Pons (tissue), 1 donor: ENCODE measurements at regions not wholly inside any gene's neighbourhood (a gene's known extent, or its start where the extent isn't known, plus 50 kb on each side); places are given as distances from the start of the nearest gene placed in this dataset.
A peak's percentile ranks its signal among the peaks of the same experiment; 100 is the strongest.

Source experiments
- DNase-seq: peaks from one replicate; pipeline ENCODE4 v3.0.0-alpha.2; 2016; ENCODE audit warnings: low spot score

GRCh38 chr9:107872457-107873192, 383.1 kb upstream of the KLF4 start:
- no peak for DNase-seq

DNA sequence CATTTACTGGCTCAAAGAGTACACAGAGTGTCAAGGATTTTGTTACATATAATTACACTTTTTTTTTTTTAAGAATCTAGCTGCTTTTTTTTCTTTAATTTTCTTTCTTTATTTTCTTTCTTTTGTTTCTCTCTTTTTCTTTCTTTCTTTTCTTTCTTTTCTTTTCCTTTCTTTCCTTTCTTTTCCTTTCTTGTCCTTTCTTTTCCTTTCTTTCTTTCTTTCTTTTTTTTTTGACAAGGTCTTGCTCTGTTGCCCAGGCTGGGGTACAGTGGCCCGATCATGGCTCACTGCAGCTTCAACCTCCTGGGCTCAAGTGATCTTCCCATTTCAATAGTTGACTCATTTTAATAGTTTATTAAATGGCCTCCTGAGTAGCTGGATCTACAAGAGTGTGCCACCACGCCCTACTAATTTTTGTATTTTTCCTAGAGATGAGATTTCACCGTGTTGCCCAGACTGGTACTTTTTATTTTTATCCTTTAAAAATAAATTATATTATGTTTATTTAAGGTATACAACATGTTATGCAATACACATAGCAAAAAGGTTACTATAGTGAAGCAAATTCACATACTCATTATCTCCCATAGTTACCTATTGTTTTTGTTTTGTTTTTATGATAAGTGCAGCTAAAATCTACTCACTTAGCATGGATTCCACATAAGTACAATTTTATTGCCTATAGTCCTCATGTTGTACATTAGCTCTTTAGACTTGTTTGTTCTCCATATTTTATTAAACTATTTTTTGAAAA, 381.5 kb upstream of the KLF4 start:
- no peak for DNase-seq

DNA sequence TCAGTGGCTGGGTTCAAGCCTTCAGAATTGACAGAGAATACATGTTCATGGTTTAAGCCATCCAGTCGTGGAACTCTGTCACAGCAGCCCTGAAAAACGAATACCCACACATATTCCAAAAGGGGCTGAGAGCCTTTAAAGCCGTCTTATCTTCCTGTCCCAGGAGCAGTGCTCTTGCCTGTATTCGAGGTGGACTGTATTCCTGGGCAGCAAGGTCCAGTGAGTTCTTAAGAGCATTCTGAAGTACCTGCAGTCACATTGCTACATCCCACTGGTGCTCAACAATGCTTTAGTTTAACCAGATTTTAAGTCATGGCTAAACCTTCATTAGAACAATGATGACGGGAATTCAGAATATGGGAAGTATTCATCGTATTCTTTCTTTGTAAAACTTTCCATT, 380.7 kb upstream of the KLF4 start:
- DNase-seq, result no peak

DNA sequence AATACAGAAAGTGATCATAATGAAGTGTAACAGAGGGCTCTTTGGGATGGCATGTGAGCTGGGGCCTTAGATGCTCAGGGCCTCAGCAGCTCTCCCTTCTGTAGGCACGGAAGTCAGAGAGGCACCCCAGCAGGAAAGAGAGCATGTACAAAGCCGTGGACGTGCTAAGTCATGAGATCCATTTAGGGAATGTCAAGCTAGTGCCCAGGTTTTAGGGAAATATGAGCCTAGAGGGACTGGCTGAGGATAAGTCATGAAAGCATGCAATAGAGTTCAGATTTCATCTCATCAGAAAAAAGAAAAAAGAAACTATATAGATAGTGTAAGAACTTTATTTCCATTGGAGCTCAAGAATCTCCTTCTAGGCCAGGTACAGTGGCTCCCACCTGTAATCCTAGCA, 379.5 kb upstream of the KLF4 start:
- no peak for DNase-seq

DNA sequence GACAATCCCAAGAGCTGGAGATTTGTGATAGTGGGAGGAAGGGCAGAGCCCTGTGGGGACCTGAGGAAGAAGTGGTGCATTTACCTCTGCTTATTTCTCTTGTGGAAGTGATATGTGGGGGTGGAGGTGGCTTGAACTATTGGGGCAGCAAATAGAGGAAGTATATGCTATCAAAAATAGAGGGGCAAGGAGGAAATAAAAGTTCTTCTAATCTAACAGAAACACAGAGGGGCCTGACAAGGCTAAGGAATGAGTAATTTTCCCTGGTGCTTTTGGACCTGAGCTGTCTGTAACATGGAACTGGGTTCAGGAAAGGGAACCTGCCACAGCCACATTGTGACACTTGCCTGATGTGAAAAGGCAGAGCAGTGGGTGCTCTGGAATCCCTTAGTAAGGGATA, 378.6 kb upstream of the KLF4 start:
- peak; percentile 38 for DNase-seq

DNA sequence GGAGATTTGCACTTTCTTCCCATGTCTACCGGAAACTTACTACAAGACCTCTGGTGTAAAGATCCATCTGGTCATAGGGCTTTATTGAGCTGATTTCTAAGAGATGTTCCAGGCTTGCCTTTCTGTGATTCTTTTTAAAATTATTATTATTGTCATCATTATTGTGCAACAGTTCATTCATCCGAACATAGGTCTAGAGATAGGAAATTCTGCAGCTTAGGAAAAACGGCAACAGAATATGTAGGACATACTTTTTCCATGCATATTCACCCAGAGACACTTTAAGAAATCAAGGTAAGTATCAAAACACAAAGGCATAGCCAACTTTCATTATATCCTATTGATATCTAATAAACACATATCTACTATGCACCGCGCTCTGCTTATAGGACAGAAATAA, 378.2 kb upstream of the KLF4 start:
- DNase-seq, result no peak

- DNase-seq, result peak; percentile 37
These were observed 377.2 kb upstream of the KLF4 start for GRCh38 chr9:107866711-107867311.

DNA sequence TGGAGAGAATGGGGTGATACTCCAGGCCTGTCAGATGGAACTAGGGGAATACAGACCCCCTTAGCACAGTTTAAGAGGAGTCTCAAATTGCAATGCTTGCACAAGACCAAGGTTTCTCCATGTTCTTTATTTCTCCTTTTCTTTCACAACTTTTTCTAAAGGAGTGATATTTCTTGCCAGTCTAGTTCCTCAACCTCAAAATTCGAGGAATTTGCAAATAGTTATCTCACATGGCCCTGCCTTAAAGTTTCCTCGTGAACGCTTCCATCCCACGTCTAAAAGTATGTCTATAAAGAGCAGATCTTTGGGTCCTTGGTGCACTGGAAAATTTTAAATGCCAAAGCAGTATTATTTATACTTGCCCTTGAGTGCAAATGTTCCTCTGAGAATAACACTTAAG, 373.8 kb upstream of the KLF4 start:
- DNase-seq, result no peak

DNA sequence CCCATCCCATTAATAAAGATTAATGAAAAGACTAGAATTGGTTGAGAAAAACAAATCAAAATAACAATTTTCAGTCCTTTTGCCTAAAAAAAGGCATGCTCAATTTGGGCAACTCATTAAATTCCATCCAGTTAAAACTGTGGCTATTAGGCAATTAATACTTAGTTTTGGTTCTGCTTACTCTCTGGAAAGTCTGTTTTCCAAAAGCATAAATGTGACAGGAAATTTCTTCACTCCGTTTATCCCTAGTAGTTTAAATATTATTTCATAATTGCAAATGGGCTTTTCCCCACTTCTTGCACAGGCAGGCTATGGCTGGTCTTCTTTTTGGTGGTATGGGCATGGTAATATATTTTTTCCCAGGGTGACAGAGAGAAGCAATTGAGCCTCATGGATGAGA, 373.3 kb upstream of the KLF4 start:
- DNase-seq, result no peak

GRCh38 chr9:107862323-107862722, 372.8 kb upstream of the KLF4 start:
- DNase-seq, result no peak

- no peak for DNase-seq
These were observed 371.5 kb upstream of the KLF4 start for GRCh38 chr9:107861075-107861474.

DNA sequence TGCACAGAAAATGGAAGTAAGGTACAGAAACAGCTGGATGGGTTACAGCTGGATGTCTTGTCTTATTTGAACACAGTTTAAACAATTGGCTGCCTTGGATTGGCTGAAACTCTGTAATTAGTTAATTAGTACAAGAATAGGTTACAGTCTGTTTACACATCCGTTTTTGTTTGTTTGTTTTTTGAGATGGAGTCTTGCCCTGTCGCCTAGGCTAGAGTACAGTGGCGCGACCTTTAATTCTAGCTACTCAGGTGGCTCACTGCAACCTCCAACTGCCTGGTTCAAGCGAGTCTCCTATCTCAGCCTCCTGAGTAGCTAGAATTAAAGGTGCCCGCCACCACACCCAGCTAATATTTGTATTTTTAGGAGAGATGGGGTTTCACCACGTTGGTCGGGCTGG, 368.7 kb upstream of the KLF4 start:
- no peak for DNase-seq

GRCh38 chr9:107856633-107857032, 367.1 kb upstream of the KLF4 start:
- no peak for DNase-seq

DNA sequence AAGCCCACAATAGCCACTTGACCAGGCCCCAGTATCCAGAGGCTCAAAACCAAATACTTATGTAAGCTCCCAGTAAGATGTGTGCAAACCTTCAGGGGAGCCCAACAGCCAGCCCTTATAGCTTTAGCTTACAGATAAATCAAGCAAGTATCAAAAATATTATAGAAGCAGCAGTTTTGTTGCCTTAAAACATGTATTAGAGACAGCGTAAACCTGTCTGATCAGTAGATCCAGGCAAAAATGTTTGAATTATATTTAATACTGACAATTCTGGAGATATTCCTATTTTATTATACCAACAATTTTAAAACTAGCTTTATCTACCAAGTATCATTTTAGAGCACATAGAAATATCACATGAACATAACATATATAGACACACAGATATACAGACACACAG, 365.6 kb upstream of the KLF4 start:
- DNase-seq, result no peak

- no peak for DNase-seq
These were observed 363.9 kb upstream of the KLF4 start for GRCh38 chr9:107853461-107853860.

DNA sequence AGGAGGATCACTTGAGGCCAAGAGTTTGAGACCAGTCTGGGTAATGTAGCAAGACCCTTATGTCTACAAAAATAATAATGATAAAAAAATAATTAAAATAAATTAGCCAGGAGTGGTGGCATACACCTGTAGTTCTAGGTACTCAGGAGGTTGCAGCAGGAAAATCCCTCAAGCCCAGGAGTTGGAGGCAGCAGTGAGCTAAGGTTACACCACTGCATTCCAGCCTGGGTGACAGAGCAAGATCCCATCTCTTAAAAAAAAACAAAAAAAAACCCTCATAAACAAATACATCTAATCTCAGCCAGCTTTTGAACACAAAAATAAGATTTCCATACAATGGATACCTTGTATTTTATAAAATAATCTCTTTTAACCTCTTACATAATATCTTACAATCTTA, 363.3 kb upstream of the KLF4 start:
- DNase-seq, result no peak

- no peak for DNase-seq
These were observed 361.1 kb upstream of the KLF4 start for GRCh38 chr9:107850653-107851052.

DNA sequence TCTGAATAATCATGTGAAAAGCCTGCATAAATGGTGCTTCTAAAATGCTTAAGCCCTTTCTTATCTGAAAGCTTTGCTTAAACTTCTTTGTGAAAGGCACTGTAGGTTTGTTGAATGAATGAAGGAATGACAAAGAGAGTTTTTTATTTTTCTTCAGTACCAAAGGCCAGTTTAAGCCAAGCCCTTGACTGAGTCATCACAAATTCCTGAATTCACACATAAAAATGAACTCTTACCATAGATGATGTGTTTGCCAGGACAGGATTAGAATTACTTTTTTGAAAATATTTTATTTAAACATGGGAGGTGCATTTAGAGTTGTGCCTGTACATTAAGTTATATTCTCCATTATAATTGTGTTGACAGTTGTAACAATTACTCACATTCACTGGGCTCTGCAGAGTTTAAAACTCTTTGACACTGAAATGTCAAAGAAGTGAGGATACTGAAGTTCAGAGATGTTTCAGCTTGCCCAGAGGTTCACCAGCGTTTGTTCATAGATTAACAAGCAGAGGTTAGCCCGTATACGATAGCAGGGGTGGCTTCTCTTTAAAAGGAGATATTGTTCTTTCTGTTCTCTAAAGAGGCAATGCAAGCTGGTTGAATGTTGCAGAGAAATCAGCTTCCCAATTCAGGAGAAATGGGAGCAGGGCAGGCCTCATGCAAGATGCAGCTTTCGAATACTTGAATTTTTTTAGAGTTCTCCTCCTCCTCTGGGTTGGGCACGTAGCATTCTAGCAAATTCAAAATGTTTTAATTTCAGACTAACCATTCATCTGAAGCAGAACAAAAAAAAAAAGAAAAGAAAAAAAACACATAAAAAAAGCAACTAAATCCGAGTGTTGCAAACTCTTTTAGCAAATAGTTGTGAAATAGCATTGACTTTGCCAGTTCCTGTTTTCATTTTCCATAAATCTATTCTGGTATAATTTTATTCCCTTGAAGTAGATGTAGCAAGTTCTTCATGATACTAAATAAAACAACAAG, 358.7 kb upstream of the KLF4 start:
- DNase-seq, result no peak

DNA sequence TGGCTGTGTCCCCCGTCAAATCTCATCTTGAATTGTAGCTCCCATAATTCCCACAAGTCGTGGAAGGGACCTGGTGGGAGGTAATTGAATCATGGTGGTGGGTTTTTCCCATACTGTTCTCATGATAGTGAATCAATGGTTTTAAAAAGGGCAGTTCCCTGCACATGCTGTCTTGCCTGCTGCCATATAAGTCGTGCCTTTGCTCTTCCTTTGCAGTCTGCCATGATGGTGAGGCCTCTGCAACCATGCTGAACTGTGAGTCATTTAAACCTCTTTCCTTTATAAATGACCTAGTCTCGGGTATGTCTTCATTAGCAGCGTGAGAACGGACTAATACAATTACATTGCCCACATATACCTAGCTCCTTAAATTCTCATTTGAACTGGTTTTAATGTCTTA, 353.0 kb upstream of the KLF4 start:
- no peak for DNase-seq

DNA sequence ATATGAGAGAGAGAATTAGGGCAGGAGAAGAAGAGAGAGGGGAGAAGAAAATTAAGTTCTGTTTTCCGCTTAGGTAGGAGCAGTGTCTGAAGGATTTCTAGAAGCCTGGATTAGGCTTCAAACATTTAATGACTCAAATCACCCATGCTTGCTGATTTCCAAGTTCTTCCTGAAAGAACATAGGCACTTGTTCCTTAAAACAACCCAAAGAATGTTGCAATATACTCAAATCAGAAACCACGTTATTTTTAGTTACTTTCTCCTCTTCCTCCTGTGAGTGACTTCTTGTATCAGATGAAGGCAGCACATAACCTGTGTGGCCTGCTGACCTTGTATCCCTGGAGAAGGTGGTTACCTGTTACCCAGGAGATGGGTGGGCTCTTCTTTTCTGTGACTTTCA, 351.5 kb upstream of the KLF4 start:
- peak; percentile 35 for DNase-seq

DNA sequence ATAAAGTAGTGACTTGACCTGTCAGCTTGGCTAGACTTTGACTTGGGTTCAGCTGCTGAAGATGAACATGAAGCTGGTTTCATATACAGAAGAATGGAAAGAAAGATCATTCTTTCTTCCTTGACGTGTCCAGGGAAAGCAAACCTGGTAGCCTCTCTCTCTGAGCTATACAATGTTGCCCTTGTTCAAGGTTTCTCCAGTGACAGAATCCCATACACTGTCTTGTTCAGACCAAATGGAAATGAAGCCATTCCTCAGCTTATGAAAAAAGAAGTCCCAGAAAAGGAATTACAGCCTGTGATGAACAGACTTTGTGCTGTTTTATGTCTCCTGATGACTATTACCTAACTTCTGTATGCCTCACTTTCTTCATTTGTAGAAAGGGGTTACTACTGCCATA, 349.8 kb upstream of the KLF4 start:
- no peak for DNase-seq

DNA sequence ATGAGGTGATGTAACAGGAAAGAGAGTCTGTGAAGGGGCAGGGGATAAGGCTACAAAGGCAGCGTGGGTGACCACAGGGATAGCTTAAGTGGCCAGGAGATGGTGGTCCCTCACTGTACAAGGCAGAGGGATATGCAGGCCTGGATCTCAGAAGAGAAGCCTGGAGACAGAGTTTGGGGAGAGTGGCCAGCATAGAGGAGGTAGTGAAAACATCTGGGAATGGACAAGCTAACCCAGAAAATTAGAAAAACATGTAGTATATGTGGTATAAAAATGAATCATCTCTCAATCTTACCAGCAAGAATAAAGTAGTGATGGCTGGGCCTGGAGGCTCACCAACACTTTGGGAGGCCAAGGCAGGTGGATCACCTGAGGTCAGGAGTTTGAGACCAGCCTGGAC, 349.2 kb upstream of the KLF4 start:
- no peak for DNase-seq
